ENCODE measurements at regions not wholly inside any gene's neighbourhood (a gene's known extent, or its start where the extent isn't known, plus 50 kb on each side); places are given as distances from the start of the nearest gene placed in this dataset.

GRCh38 chr14:65318636-65319506 is 93.7 kb upstream of the FUT8 start:
- peak overlapping the region in 1 of 10 donors; percentile 45 for H3K4me3 Mint-ChIP-seq
- peaks cover 0 to 3% (median 0%) of the 10 kb centered on the region in 9 donors for H3K9me3 Mint-ChIP-seq
- ATAC-seq (peak in 1 of 2 donors; percentile 35), DNase-seq (no peak)
- H3K4me1 Mint-ChIP-seq: peaks cover 11 to 66% (median 42%) of the 10 kb centered on the region in 4 donors
- POLR2A ChIA-PET: interaction anchor here (0.5 to 1.1 kb wide), 3 partner anchors 63 to 829 kb away, joined by 3 to 4 read pairs (median 3); no protein-coding TSS in a partner anchor
- peaks cover 0 to 5% (median 0%) of the 10 kb centered on the region in 3 donors for H3K36me3 Mint-ChIP-seq
- no peaks in the 10 kb centered on the region for H3K27me3 Mint-ChIP-seq
- H3K27ac Mint-ChIP-seq: peak overlapping the region in 5 of 10 donors; percentile 8 to 79 (median 49)

GRCh38 chr14:65320661-65321308 is 91.7 kb upstream of the FUT8 start:
- H3K27me3 Mint-ChIP-seq: no peaks in the 10 kb centered on the region
- POLR2A ChIA-PET: interaction anchor here (1.6 kb wide), 1 partner anchor 12 kb away, joined by 5 read pairs; no protein-coding TSS in a partner anchor
- H3K4me3 Mint-ChIP-seq: peak overlapping the region in 1 of 10 donors; percentile 4
- peaks cover 11 to 53% (median 32%) of the 10 kb centered on the region in 4 donors for H3K4me1 Mint-ChIP-seq
- DNase-seq: no peak
- ATAC-seq: no peak
- H3K9me3 Mint-ChIP-seq: peaks cover 0 to 3% (median 0%) of the 10 kb centered on the region in 9 donors
- H3K27ac Mint-ChIP-seq: peak overlapping the region in 5 of 10 donors; percentile 12 to 53 (median 30)
- peaks cover 0 to 5% (median 0%) of the 10 kb centered on the region in 3 donors for H3K36me3 Mint-ChIP-seq

GRCh38 chr14:65321370-65321875 is 91.1 kb upstream of the FUT8 start:
- Mint-ChIP-seq H3K27ac (peak overlapping the region in 8 of 10 donors; percentile 1 to 53 (median 30)), H3K4me1 (peaks cover 13 to 49% (median 32%) of the 10 kb centered on the region in 4 donors), H3K9me3 (peaks cover 0 to 3% (median 0%) of the 10 kb centered on the region in 9 donors), H3K36me3 (peaks cover 0 to 5% (median 0%) of the 10 kb centered on the region in 3 donors), H3K27me3 (no peaks in the 10 kb centered on the region), H3K4me3 (peak overlapping the region in 1 of 10 donors; percentile 4)
- DNase-seq: no peak
- ATAC-seq: peak in 1 of 2 donors; percentile 23
- POLR2A ChIA-PET: interaction anchor here (0.8 to 1.6 kb wide), 2 partner anchors 11 to 34 kb away, joined by 3 to 5 read pairs; no protein-coding TSS in a partner anchor

GRCh38 chr14:65329481-65329880 is 83.0 kb upstream of the FUT8 start:
- DNase-seq (no peak), ATAC-seq (no peak)
- Mint-ChIP-seq H3K27me3 (no peaks in the 10 kb centered on the region), H3K27ac (no peak overlapping the region), H3K4me1 (peaks cover 9 to 36% (median 15%) of the 10 kb centered on the region in 4 donors), H3K9me3 (no peaks in the 10 kb centered on the region), H3K4me3 (no peak overlapping the region), H3K36me3 (no peaks in the 10 kb centered on the region)
- POLR2A ChIA-PET: no interaction called here

- DNase-seq (no peak), ATAC-seq (no peak)
- Mint-ChIP-seq H3K9me3 (no peaks in the 10 kb centered on the region), H3K27ac (peak overlapping the region in 1 of 10 donors; percentile 33), H3K36me3 (no peaks in the 10 kb centered on the region), H3K4me3 (no peak overlapping the region), H3K27me3 (no peaks in the 10 kb centered on the region), H3K4me1 (peaks cover 11 to 40% (median 19%) of the 10 kb centered on the region in 4 donors)
- POLR2A ChIA-PET: no interaction called here
Measured at GRCh38 chr14:65329911-65330310, 82.6 kb upstream of the FUT8 start.

- no peak overlapping the region for H3K27ac Mint-ChIP-seq
- H3K36me3 Mint-ChIP-seq: no peaks in the 10 kb centered on the region
- H3K4me1 Mint-ChIP-seq: peaks cover 15 to 45% (median 24%) of the 10 kb centered on the region in 4 donors
- DNase-seq: no peak
- ATAC-seq: no peak
- no peaks in the 10 kb centered on the region for H3K9me3 Mint-ChIP-seq
- H3K4me3 Mint-ChIP-seq: no peak overlapping the region
- POLR2A ChIA-PET: no interaction called here
- H3K27me3 Mint-ChIP-seq: no peaks in the 10 kb centered on the region
Measured at GRCh38 chr14:65330416-65330815, 82.1 kb upstream of the FUT8 start.

GRCh38 chr14:65331652-65332051 is 80.9 kb upstream of the FUT8 start:
- Mint-ChIP-seq H3K4me1 (peaks cover 20 to 54% (median 34%) of the 10 kb centered on the region in 4 donors), H3K36me3 (no peaks in the 10 kb centered on the region), H3K9me3 (no peaks in the 10 kb centered on the region), H3K27ac (peak overlapping the region in 3 of 10 donors; percentile 9 to 57 (median 23)), H3K27me3 (no peaks in the 10 kb centered on the region), H3K4me3 (no peak overlapping the region)
- no peak for ATAC-seq
- DNase-seq: no peak
- POLR2A ChIA-PET: interaction anchor here (1.7 kb wide), 1 partner anchor 10 kb away, joined by 5 read pairs; no protein-coding TSS in a partner anchor

- ATAC-seq: no peak
- no peaks in the 10 kb centered on the region for H3K9me3 Mint-ChIP-seq
- H3K4me1 Mint-ChIP-seq: peaks cover 20 to 55% (median 37%) of the 10 kb centered on the region in 4 donors
- H3K4me3 Mint-ChIP-seq: no peak overlapping the region
- no peaks in the 10 kb centered on the region for H3K27me3 Mint-ChIP-seq
- no peak for DNase-seq
- POLR2A ChIA-PET: interaction anchor here (1.7 kb wide), 1 partner anchor 11 kb away, joined by 5 read pairs; no protein-coding TSS in a partner anchor
- H3K27ac Mint-ChIP-seq: peak overlapping the region in 6 of 10 donors; percentile 1 to 57 (median 32)
- H3K36me3 Mint-ChIP-seq: no peaks in the 10 kb centered on the region
Measured at GRCh38 chr14:65332141-65332871, 80.2 kb upstream of the FUT8 start.

GRCh38 chr14:65333943-65334687 is 78.4 kb upstream of the FUT8 start:
- no peak for ATAC-seq
- Mint-ChIP-seq H3K27me3 (no peaks in the 10 kb centered on the region), H3K4me1 (peaks cover 20 to 57% (median 38%) of the 10 kb centered on the region in 4 donors), H3K4me3 (peak overlapping the region in 3 of 10 donors; percentile 5 to 17 (median 6)), H3K36me3 (no peaks in the 10 kb centered on the region), H3K9me3 (no peaks in the 10 kb centered on the region), H3K27ac (peak overlapping the region in 9 of 10 donors; percentile 6 to 68 (median 51))
- POLR2A ChIA-PET: interaction anchor here (0.8 to 1.8 kb wide), 3 partner anchors 29 to 78 kb away, joined by 3 to 5 read pairs (median 4); partner anchors contain the start of gene FUT8
- DNase-seq: no peak

GRCh38 chr14:65334765-65335410 is 77.6 kb upstream of the FUT8 start:
- POLR2A ChIA-PET: interaction anchor here (0.8 to 1.8 kb wide), 4 partner anchors 29 to 77 kb away, joined by 3 to 5 read pairs (median 4); partner anchors contain the start of gene FUT8
- no peaks in the 10 kb centered on the region for H3K27me3 Mint-ChIP-seq
- peak overlapping the region in 4 of 10 donors; percentile 2 to 8 (median 6) for H3K4me3 Mint-ChIP-seq
- no peaks in the 10 kb centered on the region for H3K9me3 Mint-ChIP-seq
- DNase-seq (no peak), ATAC-seq (no peak)
- H3K36me3 Mint-ChIP-seq: no peaks in the 10 kb centered on the region
- peaks cover 21 to 57% (median 38%) of the 10 kb centered on the region in 4 donors for H3K4me1 Mint-ChIP-seq
- H3K27ac Mint-ChIP-seq: peak overlapping the region in 8 of 10 donors; percentile 6 to 68 (median 52)
